ENCODE measurements at regions not wholly inside any gene's neighbourhood (a gene's known extent, or its start where the extent isn't known, plus 50 kb on each side); places are given as distances from the start of the nearest gene placed in this dataset.
"Not testable (repeated sequence)": the region's sequence is repeated elsewhere in the genome, so short reads cannot be mapped to it uniquely, and the experiment has no call there.

DNA sequence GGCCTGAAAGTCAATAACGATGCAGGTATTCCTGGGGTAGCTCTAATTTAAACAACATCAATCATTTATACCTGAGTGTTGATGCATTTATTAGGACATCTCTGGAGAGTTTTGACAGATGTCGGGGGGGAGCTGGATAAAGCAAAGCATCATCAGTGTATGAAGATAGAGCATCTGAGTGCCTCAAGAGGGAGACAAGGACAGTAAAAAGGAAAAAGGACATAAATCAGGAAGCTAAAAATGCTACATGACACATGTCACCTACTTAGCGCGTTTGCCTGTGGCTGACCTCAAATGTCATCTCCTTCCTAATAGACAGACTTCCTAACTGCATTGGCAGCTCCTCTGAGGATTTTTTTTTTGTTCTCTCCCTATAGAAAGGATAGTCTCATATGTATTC lies 259.5 kb upstream of the PKP2 start:
- BruUV-seq (replicated peaks), result no TSS peak
- no peak overlapping the region for H3K27ac ChIP-seq (ENCODE audit: low read depth, low read length, poor library complexity, severe bottlenecking)
- no peaks in the 10 kb centered on the region for H3K9me2 ChIP-seq (ENCODE audit: insufficient read depth, low read length)
- no peaks in the 10 kb centered on the region for H3K9me3 ChIP-seq (ENCODE audit: low read length)
- H3K4me1 ChIP-seq (ENCODE audit: insufficient read depth, low read length, poor library complexity, severe bottlenecking), result no peaks in the 10 kb centered on the region
- H3K4me3 ChIP-seq (ENCODE audit: low read depth, low read length, poor library complexity, severe bottlenecking), result no peak overlapping the region
- no peaks in the 10 kb centered on the region for H3K79me2 ChIP-seq (ENCODE audit: insufficient read depth, low read depth, low read length)
- no peaks in the 10 kb centered on the region for H3K36me3 ChIP-seq (ENCODE audit: insufficient read depth, low read length)
- TF ChIP-seq, protein P1, sequence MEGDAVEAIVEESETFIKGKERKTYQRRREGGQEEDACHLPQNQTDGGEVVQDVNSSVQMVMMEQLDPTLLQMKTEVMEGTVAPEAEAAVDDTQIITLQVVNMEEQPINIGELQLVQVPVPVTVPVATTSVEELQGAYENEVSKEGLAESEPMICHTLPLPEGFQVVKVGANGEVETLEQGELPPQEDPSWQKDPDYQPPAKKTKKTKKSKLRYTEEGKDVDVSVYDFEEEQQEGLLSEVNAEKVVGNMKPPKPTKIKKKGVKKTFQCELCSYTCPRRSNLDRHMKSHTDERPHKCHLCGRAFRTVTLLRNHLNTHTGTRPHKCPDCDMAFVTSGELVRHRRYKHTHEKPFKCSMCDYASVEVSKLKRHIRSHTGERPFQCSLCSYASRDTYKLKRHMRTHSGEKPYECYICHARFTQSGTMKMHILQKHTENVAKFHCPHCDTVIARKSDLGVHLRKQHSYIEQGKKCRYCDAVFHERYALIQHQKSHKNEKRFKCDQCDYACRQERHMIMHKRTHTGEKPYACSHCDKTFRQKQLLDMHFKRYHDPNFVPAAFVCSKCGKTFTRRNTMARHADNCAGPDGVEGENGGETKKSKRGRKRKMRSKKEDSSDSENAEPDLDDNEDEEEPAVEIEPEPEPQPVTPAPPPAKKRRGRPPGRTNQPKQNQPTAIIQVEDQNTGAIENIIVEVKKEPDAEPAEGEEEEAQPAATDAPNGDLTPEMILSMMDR (conservative IDR thresholded peaks at IDR 0.05; ENCODE audit: low read length), result no peak
- no peak for TF ChIP-seq EZH2phosphoT487 (IDR thresholded peaks at IDR 0.05; ENCODE audit: borderline replicate concordance, low read depth, low read length)
- H4K20me1 ChIP-seq (ENCODE audit: insufficient read depth, low read length), result no peaks in the 10 kb centered on the region
- intact Hi-C loops (cut with micrococcal nuclease; ENCODE audit: unreplicated experiment), result loop anchor here (2.0 kb wide), 1 partner anchor 13 kb away; no protein-coding TSS in a partner anchor
- ChIA-PET CTCF (ENCODE audit: unreplicated experiment) (no interaction called here), POLR2A (no interaction called here)
- no peak for DNase-seq (ENCODE audit: low spot score)
- H2AFZ ChIP-seq (ENCODE audit: low read length), result no peak overlapping the region
- H3K4me2 ChIP-seq (ENCODE audit: low read length), result no peak overlapping the region

DNA sequence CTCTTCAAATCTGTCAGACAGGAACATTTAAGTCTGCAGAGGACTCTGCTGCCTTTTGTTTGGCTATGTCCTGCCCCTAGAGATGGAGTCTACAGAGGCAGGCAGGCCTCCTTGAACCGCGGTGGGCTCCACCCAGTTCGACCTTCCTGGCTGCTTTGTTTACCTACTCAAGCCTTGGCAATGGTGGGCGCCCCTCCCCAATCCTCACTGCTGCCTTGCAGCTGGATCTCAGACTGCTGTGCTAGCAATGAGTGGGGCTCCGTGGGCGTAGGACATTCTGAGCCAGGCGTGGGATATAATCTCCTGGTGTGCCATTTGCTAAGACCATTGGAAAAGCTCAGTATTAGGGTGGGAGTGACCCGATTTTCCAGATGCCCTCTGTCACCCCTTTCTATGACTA lies 250.7 kb upstream of the PKP2 start:
- DNase-seq (ENCODE audit: low spot score); H3K4me2 ChIP-seq (ENCODE audit: low read length); H3K9me2 ChIP-seq (ENCODE audit: insufficient read depth, low read length); CTCF ChIA-PET (ENCODE audit: unreplicated experiment); H3K9me3 ChIP-seq (ENCODE audit: low read length); H4K20me1 ChIP-seq (ENCODE audit: insufficient read depth, low read length); H3K4me3 ChIP-seq (ENCODE audit: low read depth, low read length, poor library complexity, severe bottlenecking); H3K4me1 ChIP-seq (ENCODE audit: insufficient read depth, low read length, poor library complexity, severe bottlenecking); POLR2A ChIA-PET; H3K79me2 ChIP-seq (ENCODE audit: insufficient read depth, low read depth, low read length); H3K27ac ChIP-seq (ENCODE audit: low read depth, low read length, poor library complexity, severe bottlenecking); H2AFZ ChIP-seq (ENCODE audit: low read length); intact Hi-C loops (cut with micrococcal nuclease; ENCODE audit: unreplicated experiment); H3K36me3 ChIP-seq (ENCODE audit: insufficient read depth, low read length); BruUV-seq (replicated peaks): not testable (repeated sequence)

DNA sequence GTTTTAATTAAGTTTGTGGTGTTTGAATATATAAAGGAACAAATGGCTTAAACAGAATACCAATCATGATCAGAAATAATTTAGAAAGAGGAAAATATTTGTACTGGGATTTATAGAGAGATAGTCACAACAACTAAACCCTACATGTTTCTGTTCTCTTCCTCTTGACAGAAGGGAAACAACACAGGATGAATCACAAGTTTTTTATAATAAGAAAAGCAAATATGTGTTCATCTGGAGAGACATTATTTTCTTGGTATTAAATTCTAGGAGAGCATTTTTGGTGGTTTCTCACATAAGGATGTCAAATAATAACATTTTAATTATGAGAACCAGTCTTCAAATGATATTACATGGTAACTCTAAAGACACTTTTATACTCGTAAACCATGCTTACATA lies 232.9 kb upstream of the PKP2 start:
- no peaks in the 10 kb centered on the region for H3K4me1 ChIP-seq (ENCODE audit: insufficient read depth, low read length, poor library complexity, severe bottlenecking)
- H3K4me3 ChIP-seq (ENCODE audit: low read depth, low read length, poor library complexity, severe bottlenecking), result no peak overlapping the region
- BruUV-seq (replicated peaks), result no TSS peak
- H3K9me3 ChIP-seq (ENCODE audit: low read length), result no peaks in the 10 kb centered on the region
- no peaks in the 10 kb centered on the region for H3K79me2 ChIP-seq (ENCODE audit: insufficient read depth, low read depth, low read length)
- H3K27ac ChIP-seq (ENCODE audit: low read depth, low read length, poor library complexity, severe bottlenecking), result no peak overlapping the region
- H3K36me3 ChIP-seq (ENCODE audit: insufficient read depth, low read length), result no peaks in the 10 kb centered on the region
- no peak overlapping the region for H2AFZ ChIP-seq (ENCODE audit: low read length)
- H4K20me1 ChIP-seq (ENCODE audit: insufficient read depth, low read length), result no peaks in the 10 kb centered on the region
- H3K9me2 ChIP-seq (ENCODE audit: insufficient read depth, low read length), result no peaks in the 10 kb centered on the region
- no peak for DNase-seq (ENCODE audit: low spot score)
- CTCF ChIA-PET (ENCODE audit: unreplicated experiment), result no interaction called here
- intact Hi-C loops (cut with micrococcal nuclease; ENCODE audit: unreplicated experiment), result no loop called here
- no peak overlapping the region for H3K4me2 ChIP-seq (ENCODE audit: low read length)
- POLR2A ChIA-PET, result no interaction called here
- TF ChIP-seq, protein P1 (conservative IDR thresholded peaks at IDR 0.05; ENCODE audit: low read length), result no peak
- no peak for TF ChIP-seq EZH2phosphoT487 (IDR thresholded peaks at IDR 0.05; ENCODE audit: borderline replicate concordance, low read depth, low read length)
